ENCODE measurements at regions not wholly inside any gene's neighbourhood (a gene's known extent, or its start where the extent isn't known, plus 50 kb on each side); places are given as distances from the start of the nearest gene placed in this dataset.

- H3K4me1 ChIP-seq (ENCODE audit: insufficient read depth, insufficient read length) = no peaks in the 10 kb centered on the region
- TF ChIP-seq SUZ12 (IDR thresholded peaks at IDR 0.05; ENCODE audit: extremely low read depth, insufficient read depth, insufficient read length) (no peak), YY1 (IDR thresholded peaks at IDR 0.05; ENCODE audit: insufficient read depth, insufficient read length) (no peak), ZNF274 (IDR thresholded peaks at IDR 0.05; ENCODE audit: low read depth, low read length) (no peak)
- DNase-seq (ENCODE audit: low read depth, low spot score) = no peak
- no peak overlapping the region for H3K4me3 ChIP-seq (ENCODE audit: insufficient read length, low read depth)
- H3K9ac ChIP-seq (ENCODE audit: insufficient read length, low read depth) = no peak overlapping the region
- no peaks in the 10 kb centered on the region for H3K27me3 ChIP-seq (ENCODE audit: insufficient read depth, insufficient read length)
- no peaks in the 10 kb centered on the region for H3K36me3 ChIP-seq (ENCODE audit: insufficient read depth, insufficient read length, low read length)
- H3K9me3 ChIP-seq (ENCODE audit: insufficient read depth, low read length) = no peaks in the 10 kb centered on the region
Measured at GRCh38 chr3:84891851-84892250, 66.9 kb upstream of the CADM2 start.

- Histone ChIP-seq H3K27me3 (ENCODE audit: insufficient read depth, insufficient read length) (no peaks in the 10 kb centered on the region), H3K4me3 (ENCODE audit: insufficient read length, low read depth) (no peak overlapping the region), H3K9ac (ENCODE audit: insufficient read length, low read depth) (no peak overlapping the region), H3K4me1 (ENCODE audit: insufficient read depth, insufficient read length) (no peaks in the 10 kb centered on the region), H3K9me3 (ENCODE audit: insufficient read depth, low read length) (no peaks in the 10 kb centered on the region), H3K36me3 (ENCODE audit: insufficient read depth, insufficient read length, low read length) (no peaks in the 10 kb centered on the region)
- DNase-seq (ENCODE audit: low read depth, low spot score) = no peak
- TF ChIP-seq ZNF274 (IDR thresholded peaks at IDR 0.05; ENCODE audit: low read depth, low read length) (no peak), YY1 (IDR thresholded peaks at IDR 0.05; ENCODE audit: insufficient read depth, insufficient read length) (no peak), SUZ12 (IDR thresholded peaks at IDR 0.05; ENCODE audit: extremely low read depth, insufficient read depth, insufficient read length) (no peak)
Measured at GRCh38 chr3:84893211-84893610, 65.6 kb upstream of the CADM2 start.

GRCh38 chr3:84904212-84904611, 54.6 kb upstream of the CADM2 start:
- TF ChIP-seq ZNF274 (IDR thresholded peaks at IDR 0.05; ENCODE audit: low read depth, low read length) (no peak), SUZ12 (IDR thresholded peaks at IDR 0.05; ENCODE audit: extremely low read depth, insufficient read depth, insufficient read length) (no peak), YY1 (IDR thresholded peaks at IDR 0.05; ENCODE audit: insufficient read depth, insufficient read length) (no peak)
- no peak overlapping the region for H3K9ac ChIP-seq (ENCODE audit: insufficient read length, low read depth)

GRCh38 chr3:84904816-84905555, 53.8 kb upstream of the CADM2 start:
- Histone ChIP-seq H3K9ac (ENCODE audit: insufficient read length, low read depth) (no peak overlapping the region), H3K9me3 (ENCODE audit: insufficient read depth, low read length) (peaks cover 11% of the 10 kb centered on the region; the same call in 1 of the 2 replicates), H3K4me1 (ENCODE audit: insufficient read depth, insufficient read length) (peaks cover 2% of the 10 kb centered on the region), H3K36me3 (ENCODE audit: insufficient read depth, insufficient read length, low read length) (no peaks in the 10 kb centered on the region), H3K4me3 (ENCODE audit: insufficient read length, low read depth) (no peak overlapping the region), H3K27me3 (ENCODE audit: insufficient read depth, insufficient read length) (no peaks in the 10 kb centered on the region)
- no peak for DNase-seq (ENCODE audit: low read depth, low spot score)
- TF ChIP-seq ZNF274 (IDR thresholded peaks at IDR 0.05; ENCODE audit: low read depth, low read length) (no peak), SUZ12 (IDR thresholded peaks at IDR 0.05; ENCODE audit: extremely low read depth, insufficient read depth, insufficient read length) (no peak), YY1 (IDR thresholded peaks at IDR 0.05; ENCODE audit: insufficient read depth, insufficient read length) (no peak)

More at GRCh38 chr3:84904212-84904611, 54.6 kb upstream of the CADM2 start:
- no peaks in the 10 kb centered on the region for H3K36me3 ChIP-seq (ENCODE audit: insufficient read depth, insufficient read length, low read length)
- H3K27me3 ChIP-seq (ENCODE audit: insufficient read depth, insufficient read length) = no peaks in the 10 kb centered on the region
- H3K9me3 ChIP-seq (ENCODE audit: insufficient read depth, low read length) = peaks cover 11% of the 10 kb centered on the region; the same call in 1 of the 2 replicates
- peaks cover 2% of the 10 kb centered on the region for H3K4me1 ChIP-seq (ENCODE audit: insufficient read depth, insufficient read length)
- no peak overlapping the region for H3K4me3 ChIP-seq (ENCODE audit: insufficient read length, low read depth)
- no peak for DNase-seq (ENCODE audit: low read depth, low spot score)

GRCh38 chr3:84905556-84905920, 53.3 kb upstream of the CADM2 start:
- Histone ChIP-seq H3K36me3 (ENCODE audit: insufficient read depth, insufficient read length, low read length) (no peaks in the 10 kb centered on the region), H3K9me3 (ENCODE audit: insufficient read depth, low read length) (peaks cover 10% of the 10 kb centered on the region; the same call in 1 of the 2 replicates), H3K4me3 (ENCODE audit: insufficient read length, low read depth) (no peak overlapping the region), H3K27me3 (ENCODE audit: insufficient read depth, insufficient read length) (no peaks in the 10 kb centered on the region), H3K4me1 (ENCODE audit: insufficient read depth, insufficient read length) (peaks cover 2% of the 10 kb centered on the region), H3K9ac (ENCODE audit: insufficient read length, low read depth) (no peak overlapping the region)
- TF ChIP-seq ZNF274 (IDR thresholded peaks at IDR 0.05; ENCODE audit: low read depth, low read length) (no peak), YY1 (IDR thresholded peaks at IDR 0.05; ENCODE audit: insufficient read depth, insufficient read length) (no peak), SUZ12 (IDR thresholded peaks at IDR 0.05; ENCODE audit: extremely low read depth, insufficient read depth, insufficient read length) (no peak)
- no peak for DNase-seq (ENCODE audit: low read depth, low spot score)

GRCh38 chr3:84906065-84906464, 52.7 kb upstream of the CADM2 start:
- peaks cover 2% of the 10 kb centered on the region for H3K4me1 ChIP-seq (ENCODE audit: insufficient read depth, insufficient read length)
- H3K27me3 ChIP-seq (ENCODE audit: insufficient read depth, insufficient read length) = no peaks in the 10 kb centered on the region
- no peaks in the 10 kb centered on the region for H3K36me3 ChIP-seq (ENCODE audit: insufficient read depth, insufficient read length, low read length)
- H3K4me3 ChIP-seq (ENCODE audit: insufficient read length, low read depth) = no peak overlapping the region
- peaks cover 5% of the 10 kb centered on the region; the same call in 1 of the 2 replicates for H3K9me3 ChIP-seq (ENCODE audit: insufficient read depth, low read length)
- TF ChIP-seq ZNF274 (IDR thresholded peaks at IDR 0.05; ENCODE audit: low read depth, low read length) (no peak), SUZ12 (IDR thresholded peaks at IDR 0.05; ENCODE audit: extremely low read depth, insufficient read depth, insufficient read length) (no peak), YY1 (IDR thresholded peaks at IDR 0.05; ENCODE audit: insufficient read depth, insufficient read length) (no peak)
- no peak for DNase-seq (ENCODE audit: low read depth, low spot score)
- no peak overlapping the region for H3K9ac ChIP-seq (ENCODE audit: insufficient read length, low read depth)
